Thoracic aorta (tissue), 2 donors: ENCODE measurements at regions not wholly inside any gene's neighbourhood (a gene's known extent, or its start where the extent isn't known, plus 50 kb on each side); places are given as distances from the start of the nearest gene placed in this dataset.
A peak's percentile ranks its signal among the peaks of the same experiment; 100 is the strongest.
"Not testable (repeated sequence)": the region's sequence is repeated elsewhere in the genome, so short reads cannot be mapped to it uniquely, and the experiment has no call there.

ENCODE experiments used
- ATAC-seq: fragments of 150-250 bp; one replicate; pipeline ENCODE4 v1.8.0; 2017; ENCODE audit warnings: low read depth; ENCODE audit not compliant: insufficient number of reproducible peaks, low FRiP score
- DNase-seq: peaks from one replicate; pipeline ENCODE4 v3.0.0-alpha.2; 2020; ENCODE audit warnings: low spot score
- H3K27ac ChIP-seq, 2 donors: fragments of 200-600 bp; sonication (generic); 1 replicate in 1 of 2; 2 replicates in 1 of 2; pipeline ENCODE4 v1.5.1; 2016; ENCODE audit warnings: mild to moderate bottlenecking in 2 of 2, moderate library complexity in 2 of 2
- H3K27me3 ChIP-seq: fragments of 200-600 bp; sonication (generic); replicated peaks from 2 replicates; pipeline ENCODE4 v1.6.0; 2016; ENCODE audit warnings: mild to moderate bottlenecking; ENCODE audit not compliant: insufficient read depth
- H3K36me3 ChIP-seq: fragments of 200-600 bp; sonication (generic); one replicate; pipeline ENCODE4 v1.5.1; 2016
- H3K4me1 ChIP-seq, 2 donors: fragments of 200-600 bp; sonication (generic); 1 replicate in 1 of 2; 2 replicates in 1 of 2; pipeline versions ENCODE4 v1.5.1 to v1.6.0; 2016; ENCODE audit warnings: low read depth in 2 of 2, mild to moderate bottlenecking in 1 of 2; ENCODE audit not compliant: control insufficient read depth in 1 of 2
- H3K4me3 ChIP-seq: fragments of 200-600 bp; sonication (generic); 2 replicates; pipeline ENCODE4 v1.5.1; 2016; ENCODE audit warnings: mild to moderate bottlenecking
- H3K9me3 ChIP-seq: fragments of 200-600 bp; sonication (generic); 2 replicates; pipeline ENCODE4 v1.5.1; 2016
- TF ChIP-seq, protein P1 (sequence below): fragments of 200-600 bp; sonication (generic); IDR thresholded peaks from one replicate; pipeline ENCODE4 v1.5.1; 2019; ENCODE audit warnings: antibody characterized with exemption

DNA sequence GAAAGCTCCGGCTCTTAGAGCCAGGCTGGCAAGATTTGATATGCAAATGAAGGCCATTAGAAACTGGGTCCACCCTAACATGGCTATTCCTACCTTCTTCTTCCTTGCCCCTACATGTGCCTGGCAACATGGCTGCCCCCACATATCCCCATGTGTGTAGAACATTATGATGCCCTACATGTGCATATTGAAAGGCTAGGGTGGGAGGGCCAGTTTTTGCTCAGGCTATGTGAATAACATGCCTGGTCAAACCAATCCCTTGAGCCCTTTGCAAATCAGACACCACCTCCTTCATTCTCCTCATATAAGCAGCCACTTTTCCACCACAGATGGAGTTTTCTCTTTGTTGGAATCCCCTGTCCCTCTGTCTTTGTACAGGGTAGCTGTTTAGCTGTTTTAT lies 303.4 kb downstream of the RPIA start:
- DNase-seq, result not testable (repeated sequence)

DNA sequence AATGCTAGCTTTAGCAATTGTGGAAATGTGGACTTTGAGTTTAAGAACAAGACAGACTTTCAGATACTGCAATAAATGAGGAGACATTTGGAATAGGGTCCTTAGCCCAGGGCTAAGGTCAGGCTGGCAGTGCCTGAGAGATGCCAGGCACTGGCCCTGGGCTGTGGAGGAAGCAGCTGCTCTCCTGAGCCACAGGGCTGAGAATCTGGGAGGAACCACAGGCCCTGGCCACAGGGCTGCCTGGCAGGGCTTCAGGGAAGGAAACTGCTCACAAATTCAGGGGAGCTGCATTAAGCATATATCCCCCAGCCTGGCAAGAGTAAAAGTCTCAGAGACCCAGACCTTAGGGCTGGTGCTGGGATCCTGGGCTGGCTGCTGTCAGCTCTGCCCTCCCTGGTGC lies 305.1 kb downstream of the RPIA start:
- H3K27me3 ChIP-seq, ATAC-seq, H3K36me3 ChIP-seq: not testable (repeated sequence)

More for the DNA sequence above, 303.4 kb downstream of the RPIA start:
- H3K4me1 ChIP-seq, H3K27ac ChIP-seq, H3K4me3 ChIP-seq, H3K9me3 ChIP-seq, H3K27me3 ChIP-seq, ATAC-seq, H3K36me3 ChIP-seq: not testable (repeated sequence)

DNA sequence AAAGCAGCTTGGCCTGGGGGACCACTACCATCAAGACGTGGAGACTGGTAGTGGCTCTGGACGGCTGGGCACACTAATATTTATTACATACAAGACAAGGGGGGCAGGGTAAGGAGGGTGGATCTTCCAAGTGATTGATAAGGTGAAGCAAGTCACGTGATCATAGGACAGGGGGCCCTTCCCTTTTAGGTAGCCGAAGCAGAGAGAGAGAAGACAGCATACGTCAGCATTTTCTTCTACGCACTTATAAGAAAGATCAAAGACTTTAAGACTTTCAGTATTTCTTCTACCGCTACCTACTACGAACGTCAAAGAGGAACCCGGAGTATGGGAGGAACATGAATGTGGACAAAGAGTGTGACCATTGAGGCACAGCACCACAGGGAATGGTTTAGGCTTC lies 307.9 kb downstream of the RPIA start:
- ATAC-seq (no peak), DNase-seq (no peak)
- Histone ChIP-seq H3K9me3 (no peaks in the 10 kb centered on the region), H3K27ac (no peak overlapping the region), H3K36me3 (no peaks in the 10 kb centered on the region), H3K4me1 (no peaks in the 10 kb centered on the region), H3K27me3 (no peaks in the 10 kb centered on the region), H3K4me3 (no peak overlapping the region)
- TF ChIP-seq, protein P1, sequence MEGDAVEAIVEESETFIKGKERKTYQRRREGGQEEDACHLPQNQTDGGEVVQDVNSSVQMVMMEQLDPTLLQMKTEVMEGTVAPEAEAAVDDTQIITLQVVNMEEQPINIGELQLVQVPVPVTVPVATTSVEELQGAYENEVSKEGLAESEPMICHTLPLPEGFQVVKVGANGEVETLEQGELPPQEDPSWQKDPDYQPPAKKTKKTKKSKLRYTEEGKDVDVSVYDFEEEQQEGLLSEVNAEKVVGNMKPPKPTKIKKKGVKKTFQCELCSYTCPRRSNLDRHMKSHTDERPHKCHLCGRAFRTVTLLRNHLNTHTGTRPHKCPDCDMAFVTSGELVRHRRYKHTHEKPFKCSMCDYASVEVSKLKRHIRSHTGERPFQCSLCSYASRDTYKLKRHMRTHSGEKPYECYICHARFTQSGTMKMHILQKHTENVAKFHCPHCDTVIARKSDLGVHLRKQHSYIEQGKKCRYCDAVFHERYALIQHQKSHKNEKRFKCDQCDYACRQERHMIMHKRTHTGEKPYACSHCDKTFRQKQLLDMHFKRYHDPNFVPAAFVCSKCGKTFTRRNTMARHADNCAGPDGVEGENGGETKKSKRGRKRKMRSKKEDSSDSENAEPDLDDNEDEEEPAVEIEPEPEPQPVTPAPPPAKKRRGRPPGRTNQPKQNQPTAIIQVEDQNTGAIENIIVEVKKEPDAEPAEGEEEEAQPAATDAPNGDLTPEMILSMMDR, result no peak

More for the DNA sequence above, 305.1 kb downstream of the RPIA start:
- not testable (repeated sequence) for H3K27ac ChIP-seq, H3K4me3 ChIP-seq, H3K4me1 ChIP-seq, DNase-seq, H3K9me3 ChIP-seq

DNA sequence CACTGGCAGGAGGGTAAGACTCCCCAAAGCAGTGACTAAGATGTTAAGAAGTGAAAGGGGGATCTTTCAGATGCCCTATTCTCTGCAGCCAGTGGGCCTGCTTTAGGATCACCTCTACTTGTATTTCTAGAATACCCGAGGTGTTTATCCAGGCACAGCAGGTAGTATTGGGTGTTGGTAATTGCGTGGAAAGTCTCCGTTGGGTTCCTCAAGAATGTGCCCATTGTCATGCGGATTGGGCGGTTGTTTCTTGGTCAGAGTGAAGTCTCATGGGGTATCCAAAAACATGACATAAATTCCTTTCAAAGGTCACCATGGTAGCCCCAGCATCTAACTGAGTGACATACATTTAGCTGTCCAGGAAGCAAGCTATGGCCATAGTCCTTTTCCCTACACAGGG lies 308.8 kb downstream of the RPIA start:
- DNase-seq, result no peak
- TF ChIP-seq, protein P1, result no peak
- ATAC-seq, result no peak

DNA sequence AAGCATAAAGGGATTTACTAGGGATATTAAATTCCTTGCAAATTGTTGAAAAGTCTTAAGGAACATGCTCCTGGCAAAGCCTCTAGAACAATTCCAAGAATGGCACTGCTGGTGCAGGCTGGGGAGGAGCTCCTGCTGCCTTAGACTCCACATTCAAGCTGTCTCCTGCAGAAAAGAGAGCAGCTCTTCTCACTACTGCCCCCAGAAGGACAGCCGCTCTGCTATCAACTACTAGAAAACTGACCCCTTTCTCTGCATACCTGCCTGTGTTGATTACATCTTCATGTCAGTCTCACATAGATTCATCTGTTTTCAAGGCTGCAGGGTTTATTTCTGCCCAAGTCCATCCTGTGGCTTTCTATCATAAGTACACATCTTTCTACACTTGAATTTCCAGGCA lies 312.8 kb downstream of the RPIA start:
- ATAC-seq, result not testable (repeated sequence)

More for the DNA sequence above, 308.8 kb downstream of the RPIA start:
- Histone ChIP-seq H3K9me3 (no peaks in the 10 kb centered on the region), H3K4me1 (no peaks in the 10 kb centered on the region), H3K36me3 (no peaks in the 10 kb centered on the region), H3K27me3 (no peaks in the 10 kb centered on the region), H3K27ac (no peak overlapping the region), H3K4me3 (no peak overlapping the region)

DNA sequence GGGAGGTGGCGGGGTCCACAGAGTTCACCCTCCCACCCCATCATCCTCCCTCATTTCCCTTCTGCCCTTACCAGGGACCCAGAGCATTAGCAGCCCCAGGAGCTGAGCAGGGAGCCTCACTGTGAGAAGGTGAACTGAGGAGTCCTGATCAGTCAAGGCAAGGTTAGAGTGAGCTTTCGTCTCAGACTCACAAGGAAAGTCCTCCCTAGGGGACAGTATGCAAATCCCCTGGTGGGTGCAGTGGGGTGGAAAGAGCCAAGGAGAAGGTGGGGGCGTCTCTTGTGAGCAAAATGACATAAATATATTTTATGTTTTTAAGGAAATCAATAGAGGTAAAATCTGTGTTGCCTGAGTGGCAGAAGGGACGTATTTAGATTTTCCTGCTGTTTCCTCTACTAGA lies 329.1 kb downstream of the RPIA start:
- not testable (repeated sequence) for H3K27ac ChIP-seq, DNase-seq, H3K36me3 ChIP-seq, H3K4me1 ChIP-seq, ATAC-seq, H3K9me3 ChIP-seq, H3K4me3 ChIP-seq, H3K27me3 ChIP-seq

More for the DNA sequence above, 312.8 kb downstream of the RPIA start:
- H3K27ac ChIP-seq, H3K27me3 ChIP-seq, H3K4me1 ChIP-seq, DNase-seq, H3K4me3 ChIP-seq, H3K9me3 ChIP-seq, H3K36me3 ChIP-seq: not testable (repeated sequence)

DNA sequence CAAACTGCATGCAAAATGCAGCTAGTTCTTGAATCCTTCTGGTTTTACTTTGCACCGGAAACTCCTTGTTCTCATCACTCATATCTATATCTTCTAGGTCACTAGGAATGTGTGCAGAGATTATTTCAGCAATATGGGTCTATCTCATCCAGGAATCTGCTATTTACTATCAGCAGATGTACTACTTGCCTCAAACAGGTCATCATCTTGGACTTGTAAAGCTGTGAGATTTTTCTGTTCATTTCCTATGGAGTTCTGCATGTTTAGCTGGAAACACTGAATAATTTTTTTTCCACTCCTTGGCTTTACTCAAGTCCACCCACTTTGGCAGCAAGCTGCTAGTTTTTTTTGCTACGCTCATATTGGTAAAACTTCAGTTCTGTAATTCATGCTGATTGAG lies 334.8 kb downstream of the RPIA start:
- H3K27ac ChIP-seq, H3K27me3 ChIP-seq, ATAC-seq, H3K36me3 ChIP-seq, H3K4me3 ChIP-seq, DNase-seq, H3K4me1 ChIP-seq, H3K9me3 ChIP-seq: not testable (repeated sequence)

DNA sequence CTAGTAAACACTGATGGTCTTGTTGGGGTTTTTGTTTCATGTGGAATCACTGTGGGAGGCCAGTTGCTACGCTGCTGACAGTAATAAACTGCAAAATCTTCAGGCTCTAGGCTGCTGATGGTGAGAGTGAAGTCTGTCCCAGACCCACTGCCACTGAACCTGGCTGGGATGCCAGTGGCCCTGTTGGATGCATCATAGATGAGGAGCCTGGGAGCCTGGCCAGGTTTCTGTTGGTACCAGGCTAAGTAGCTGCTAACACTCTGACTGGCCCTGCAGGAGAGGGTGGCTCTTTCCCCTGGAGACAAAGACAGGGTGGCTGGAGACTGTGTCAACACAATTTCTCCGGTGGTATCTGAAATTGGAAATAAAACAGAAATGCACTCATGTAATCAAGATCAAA lies 335.6 kb downstream of the RPIA start:
- not testable (repeated sequence) for H3K4me3 ChIP-seq, H3K9me3 ChIP-seq, H3K36me3 ChIP-seq, H3K4me1 ChIP-seq, H3K27me3 ChIP-seq, ATAC-seq, H3K27ac ChIP-seq, DNase-seq

DNA sequence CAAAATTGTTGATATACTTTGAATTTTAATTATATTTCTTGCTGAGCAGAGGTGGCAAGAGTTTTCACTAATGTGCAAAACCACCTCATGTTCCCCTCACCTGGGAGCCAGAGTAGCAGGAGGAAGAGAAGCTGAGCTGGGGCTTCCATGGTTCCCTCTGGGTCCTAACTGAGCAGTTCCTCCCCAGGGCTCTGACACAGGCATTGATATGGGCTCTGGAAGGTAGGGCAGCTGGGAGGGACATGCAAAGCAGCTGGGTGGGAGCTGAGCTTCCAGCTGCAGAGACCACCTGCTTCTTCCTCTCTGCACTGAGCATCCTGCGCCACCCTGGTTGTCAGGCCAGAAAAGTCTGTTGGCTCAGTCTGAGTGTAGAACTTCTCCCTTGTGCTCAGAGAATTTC lies 336.1 kb downstream of the RPIA start:
- not testable (repeated sequence) for H3K27me3 ChIP-seq, H3K4me3 ChIP-seq, H3K9me3 ChIP-seq, DNase-seq, H3K4me1 ChIP-seq, H3K36me3 ChIP-seq, ATAC-seq, H3K27ac ChIP-seq

DNA sequence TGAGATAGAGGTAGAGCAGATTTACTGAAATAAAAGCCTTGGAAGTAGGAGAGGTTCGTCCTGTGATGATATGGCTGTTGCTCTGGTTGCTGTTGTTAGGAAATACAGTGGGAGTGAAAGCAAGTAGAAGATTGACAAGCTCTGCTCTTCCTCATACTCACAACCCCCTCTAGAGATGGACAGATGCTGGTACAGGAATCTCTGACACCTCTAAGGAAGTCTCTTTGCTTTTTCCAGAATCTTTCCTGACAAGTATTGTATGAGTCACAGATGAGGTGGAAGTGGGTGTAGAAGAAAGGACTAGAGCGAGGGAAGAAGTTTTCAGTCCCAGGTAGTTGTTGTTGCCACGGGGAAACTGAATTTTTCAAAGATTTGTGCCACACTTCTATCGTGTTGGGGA lies 337.8 kb downstream of the RPIA start:
- not testable (repeated sequence) for H3K9me3 ChIP-seq, H3K4me3 ChIP-seq, H3K27ac ChIP-seq, DNase-seq, H3K4me1 ChIP-seq, H3K36me3 ChIP-seq, H3K27me3 ChIP-seq, ATAC-seq

DNA sequence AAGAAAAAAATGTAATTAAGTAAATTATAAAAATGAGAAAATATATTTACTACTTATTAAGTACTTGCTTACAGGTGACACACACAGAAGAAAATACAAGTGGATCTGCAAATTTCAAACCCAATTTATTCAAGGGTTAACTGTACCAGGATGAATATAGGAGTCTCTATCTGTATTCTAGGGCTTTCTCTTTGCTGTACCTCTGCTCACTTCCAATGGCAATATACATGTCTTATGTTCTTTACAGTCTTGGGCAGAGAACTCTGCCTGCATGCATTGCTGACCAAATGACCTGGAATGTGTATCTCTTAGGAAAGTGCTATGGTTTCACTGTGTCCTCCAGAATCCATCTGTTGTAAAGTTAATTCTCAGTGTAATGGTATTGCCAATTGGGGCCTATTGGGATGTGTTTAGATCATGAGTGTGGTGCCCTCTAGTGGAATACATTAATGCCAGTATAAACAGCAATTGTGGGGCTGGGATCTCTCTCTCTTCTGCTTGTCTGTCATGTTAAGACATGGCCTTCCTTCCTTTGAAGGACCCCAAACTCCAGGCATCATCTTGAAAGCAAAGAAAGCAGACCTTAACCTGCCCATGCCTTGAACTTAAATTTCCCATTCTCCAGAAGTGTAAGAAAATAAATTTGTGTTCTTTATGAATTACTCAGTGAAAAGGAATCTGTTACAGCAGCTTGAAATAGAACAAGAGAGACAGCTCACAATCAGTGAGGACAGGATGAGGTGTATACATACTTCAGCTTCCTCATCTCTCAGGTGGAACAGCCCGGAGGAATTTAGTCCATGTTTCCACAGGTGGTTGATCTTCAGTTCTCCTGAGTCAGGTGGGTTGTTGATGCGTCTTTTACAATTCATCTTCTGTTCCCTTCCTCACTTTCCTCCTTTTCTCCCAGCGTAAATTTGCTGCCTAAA lies 356.9 kb downstream of the RPIA start:
- DNase-seq, H3K27ac ChIP-seq, H3K9me3 ChIP-seq, H3K4me1 ChIP-seq, H3K36me3 ChIP-seq, H3K27me3 ChIP-seq, H3K4me3 ChIP-seq: not testable (repeated sequence)
- peak; percentile 50 for ATAC-seq
